ENCODE measurements at regions not wholly inside any gene's neighbourhood (a gene's known extent, or its start where the extent isn't known, plus 50 kb on each side); places are given as distances from the start of the nearest gene placed in this dataset.

DNA sequence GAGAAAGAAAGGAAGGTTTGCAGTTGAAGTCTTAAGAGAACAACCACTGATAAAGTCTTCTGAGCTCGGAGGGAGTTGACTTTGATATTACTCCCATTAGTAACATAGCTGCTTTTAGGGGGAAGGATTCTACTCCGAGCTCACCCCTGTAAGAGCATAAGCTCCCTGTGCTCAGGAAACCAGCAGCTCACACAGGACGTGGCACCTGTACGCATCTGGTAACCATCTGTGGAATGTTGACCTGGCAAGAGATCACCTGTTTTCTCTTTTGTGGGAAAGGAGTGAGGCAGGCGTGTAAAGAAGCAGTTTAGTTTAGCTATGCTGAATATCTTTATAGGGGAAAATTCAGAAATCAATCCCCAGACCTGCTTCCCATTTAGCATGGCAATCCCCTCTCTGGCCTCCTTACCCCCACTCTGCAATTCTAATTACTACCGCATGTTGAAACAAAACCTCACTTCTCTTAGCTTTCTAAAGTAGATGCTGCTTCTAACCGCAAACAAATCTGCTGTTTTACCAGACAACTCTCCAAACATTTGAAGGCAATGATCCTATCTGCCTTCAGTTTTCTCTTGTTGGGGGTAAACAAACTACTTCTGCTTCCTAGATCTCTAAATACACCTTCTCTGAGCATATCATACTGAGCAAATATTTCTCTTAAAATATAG lies 121.8 kb upstream of the KCNK1 start:
- DNase-seq (ENCODE audit: extremely low spot score, unreplicated experiment) = no peak
- H3K36me3 Mint-ChIP-seq = no peaks in the 10 kb centered on the region
- H3K4me3 Mint-ChIP-seq = no peak overlapping the region
- no peak overlapping the region for H3K27ac Mint-ChIP-seq
- no peaks in the 10 kb centered on the region for H3K4me1 Mint-ChIP-seq (ENCODE audit: unreplicated experiment)
- TF ChIP-seq, protein P1, sequence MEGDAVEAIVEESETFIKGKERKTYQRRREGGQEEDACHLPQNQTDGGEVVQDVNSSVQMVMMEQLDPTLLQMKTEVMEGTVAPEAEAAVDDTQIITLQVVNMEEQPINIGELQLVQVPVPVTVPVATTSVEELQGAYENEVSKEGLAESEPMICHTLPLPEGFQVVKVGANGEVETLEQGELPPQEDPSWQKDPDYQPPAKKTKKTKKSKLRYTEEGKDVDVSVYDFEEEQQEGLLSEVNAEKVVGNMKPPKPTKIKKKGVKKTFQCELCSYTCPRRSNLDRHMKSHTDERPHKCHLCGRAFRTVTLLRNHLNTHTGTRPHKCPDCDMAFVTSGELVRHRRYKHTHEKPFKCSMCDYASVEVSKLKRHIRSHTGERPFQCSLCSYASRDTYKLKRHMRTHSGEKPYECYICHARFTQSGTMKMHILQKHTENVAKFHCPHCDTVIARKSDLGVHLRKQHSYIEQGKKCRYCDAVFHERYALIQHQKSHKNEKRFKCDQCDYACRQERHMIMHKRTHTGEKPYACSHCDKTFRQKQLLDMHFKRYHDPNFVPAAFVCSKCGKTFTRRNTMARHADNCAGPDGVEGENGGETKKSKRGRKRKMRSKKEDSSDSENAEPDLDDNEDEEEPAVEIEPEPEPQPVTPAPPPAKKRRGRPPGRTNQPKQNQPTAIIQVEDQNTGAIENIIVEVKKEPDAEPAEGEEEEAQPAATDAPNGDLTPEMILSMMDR (conservative IDR thresholded peaks at IDR 0.05) = no peak
- peaks cover 5% of the 10 kb centered on the region for H3K27me3 Mint-ChIP-seq
- peaks cover 8% of the 10 kb centered on the region for H3K9me3 Mint-ChIP-seq

DNA sequence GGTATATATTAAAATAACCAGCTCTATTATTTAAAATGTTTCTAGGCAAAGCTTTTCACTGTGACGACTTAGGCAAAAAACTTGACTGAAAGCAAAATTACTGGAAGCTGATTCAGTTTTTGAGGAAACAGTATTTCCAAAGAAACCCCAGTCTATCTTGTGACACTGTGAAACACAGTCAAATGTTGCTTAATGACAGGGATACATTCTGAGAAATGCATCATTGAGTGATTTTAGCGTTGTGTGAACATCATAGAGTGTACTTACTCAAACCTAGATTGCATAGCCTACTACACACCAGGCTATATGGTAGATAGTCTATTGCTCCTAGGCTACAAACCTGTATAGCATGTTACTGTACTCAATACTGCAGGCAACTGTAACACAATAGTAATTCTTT lies 116.9 kb upstream of the KCNK1 start:
- no peaks in the 10 kb centered on the region for H3K9me3 Mint-ChIP-seq
- H3K4me1 Mint-ChIP-seq (ENCODE audit: unreplicated experiment) = no peaks in the 10 kb centered on the region
- DNase-seq (ENCODE audit: extremely low spot score, unreplicated experiment) = no peak
- H3K36me3 Mint-ChIP-seq = no peaks in the 10 kb centered on the region
- peaks cover 14% of the 10 kb centered on the region for H3K27me3 Mint-ChIP-seq
- TF ChIP-seq, protein P1 (conservative IDR thresholded peaks at IDR 0.05) = no peak
- H3K4me3 Mint-ChIP-seq = no peak overlapping the region
- H3K27ac Mint-ChIP-seq = no peak overlapping the region

DNA sequence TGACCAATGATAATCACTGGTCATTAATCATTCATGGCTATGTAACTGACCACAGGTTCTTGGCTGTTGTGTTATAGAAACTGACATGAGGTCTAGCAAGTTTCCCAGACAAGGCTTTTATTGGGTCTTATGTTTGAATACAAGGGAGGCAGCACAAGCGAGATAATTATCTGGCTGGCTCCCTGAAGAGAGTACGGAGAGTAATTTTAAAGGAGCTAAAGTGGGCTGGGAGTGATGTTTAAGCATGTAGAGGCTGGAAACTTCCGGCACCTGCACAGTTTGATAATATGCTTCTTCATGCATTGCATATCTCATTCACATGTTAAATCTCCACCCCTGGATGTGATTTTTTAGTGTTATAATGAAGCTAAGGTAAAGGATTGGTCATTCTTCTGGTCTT lies 116.2 kb upstream of the KCNK1 start:
- Mint-ChIP-seq H3K9me3 (no peaks in the 10 kb centered on the region), H3K27me3 (peaks cover 14% of the 10 kb centered on the region), H3K4me3 (no peak overlapping the region), H3K36me3 (no peaks in the 10 kb centered on the region), H3K27ac (no peak overlapping the region), H3K4me1 (ENCODE audit: unreplicated experiment) (no peaks in the 10 kb centered on the region)
- no peak for DNase-seq (ENCODE audit: extremely low spot score, unreplicated experiment)
- TF ChIP-seq, protein P1 (conservative IDR thresholded peaks at IDR 0.05) = no peak

DNA sequence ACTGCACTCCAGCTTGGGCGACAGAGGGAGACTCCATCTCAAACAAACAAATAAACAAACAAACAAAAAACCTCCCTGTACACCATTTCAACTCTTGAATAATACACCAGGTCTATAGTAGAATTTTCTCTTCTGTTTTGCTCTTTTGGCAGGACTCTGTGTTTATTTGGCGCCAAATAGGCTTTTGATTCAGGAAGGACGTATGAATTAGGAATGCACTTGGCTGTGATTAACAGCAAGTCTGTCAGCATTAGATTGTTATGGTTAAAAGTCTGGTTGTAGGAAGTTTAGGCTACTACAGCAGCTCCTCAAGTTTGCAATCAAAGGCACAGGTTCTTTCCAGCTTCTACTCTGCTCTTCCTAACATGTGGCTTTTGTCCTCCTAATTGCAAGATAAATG lies 113.8 kb upstream of the KCNK1 start:
- peaks cover 20% of the 10 kb centered on the region for H3K27me3 Mint-ChIP-seq

DNA sequence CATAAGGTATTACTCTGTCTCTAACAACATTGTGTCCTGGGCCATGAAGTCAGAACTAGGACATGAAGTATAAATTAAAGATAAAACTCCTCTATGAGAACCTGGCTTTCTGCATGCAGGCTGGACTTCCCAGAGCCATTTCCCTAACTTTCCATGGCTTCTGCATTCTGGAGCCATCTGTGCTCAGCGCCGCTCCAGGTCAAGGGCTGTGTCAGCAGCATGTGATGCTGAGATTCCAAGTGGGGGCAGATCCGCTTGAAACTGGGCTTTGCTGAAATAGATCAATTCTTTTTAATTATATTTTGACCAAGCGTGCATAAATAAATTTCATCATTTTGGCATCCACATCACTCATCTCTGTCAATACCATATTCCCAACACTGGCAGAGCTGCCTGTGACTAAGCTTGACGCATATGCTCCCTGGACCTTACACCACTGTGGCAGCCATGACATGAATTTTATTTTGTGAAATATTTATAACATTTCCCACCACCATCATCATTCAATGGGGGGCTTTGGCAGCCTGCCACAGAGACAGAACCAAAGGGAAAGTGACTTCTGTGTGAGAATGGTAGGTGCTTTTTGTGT lies 110.4 kb upstream of the KCNK1 start:
- no peaks in the 10 kb centered on the region for H3K4me1 Mint-ChIP-seq (ENCODE audit: unreplicated experiment)
- peaks cover 6% of the 10 kb centered on the region for H3K9me3 Mint-ChIP-seq
- no peak for DNase-seq (ENCODE audit: extremely low spot score, unreplicated experiment)
- no peak overlapping the region for H3K27ac Mint-ChIP-seq
- peaks cover 19% of the 10 kb centered on the region for H3K27me3 Mint-ChIP-seq
- no peak overlapping the region for H3K4me3 Mint-ChIP-seq
- TF ChIP-seq, protein P1 (conservative IDR thresholded peaks at IDR 0.05) = no peak
- no peaks in the 10 kb centered on the region for H3K36me3 Mint-ChIP-seq

More for the DNA sequence above, 113.8 kb upstream of the KCNK1 start:
- Mint-ChIP-seq H3K4me1 (ENCODE audit: unreplicated experiment) (no peaks in the 10 kb centered on the region), H3K9me3 (no peaks in the 10 kb centered on the region), H3K36me3 (no peaks in the 10 kb centered on the region), H3K27ac (no peak overlapping the region), H3K4me3 (no peak overlapping the region)
- TF ChIP-seq, protein P1 (conservative IDR thresholded peaks at IDR 0.05) = no peak
- no peak for DNase-seq (ENCODE audit: extremely low spot score, unreplicated experiment)
